ENCODE measurements at regions not wholly inside any gene's neighbourhood (a gene's known extent, or its start where the extent isn't known, plus 50 kb on each side); places are given as distances from the start of the nearest gene placed in this dataset.
A peak's percentile ranks its signal among the peaks of the same experiment; 100 is the strongest.

- DNase-seq, result no peak
- 41% methylated on average over 2 of the region's 2 CpGs for WGBS (ENCODE audit: low lambda C conversion rate)
- CTCF ChIA-PET, result interaction anchor here (1.1 to 2.1 kb wide), 2 partner anchors 20 to 38 kb away, joined by 3 to 10 read pairs; no protein-coding TSS in a partner anchor
- TF ChIP-seq NFIC (IDR thresholded peaks at IDR 0.05; ENCODE audit: borderline replicate concordance), result no peak
- no peak for TF ChIP-seq GABPA (IDR thresholded peaks at IDR 0.05; ENCODE audit: low read depth)
- TF ChIP-seq MEF2A (IDR thresholded peaks at IDR 0.05; ENCODE audit: borderline replicate concordance, low read depth), result no peak
- no peak for TF ChIP-seq NRF1 (IDR thresholded peaks at IDR 0.05; ENCODE audit: low read depth, low read length)
- TF ChIP-seq, protein P1, sequence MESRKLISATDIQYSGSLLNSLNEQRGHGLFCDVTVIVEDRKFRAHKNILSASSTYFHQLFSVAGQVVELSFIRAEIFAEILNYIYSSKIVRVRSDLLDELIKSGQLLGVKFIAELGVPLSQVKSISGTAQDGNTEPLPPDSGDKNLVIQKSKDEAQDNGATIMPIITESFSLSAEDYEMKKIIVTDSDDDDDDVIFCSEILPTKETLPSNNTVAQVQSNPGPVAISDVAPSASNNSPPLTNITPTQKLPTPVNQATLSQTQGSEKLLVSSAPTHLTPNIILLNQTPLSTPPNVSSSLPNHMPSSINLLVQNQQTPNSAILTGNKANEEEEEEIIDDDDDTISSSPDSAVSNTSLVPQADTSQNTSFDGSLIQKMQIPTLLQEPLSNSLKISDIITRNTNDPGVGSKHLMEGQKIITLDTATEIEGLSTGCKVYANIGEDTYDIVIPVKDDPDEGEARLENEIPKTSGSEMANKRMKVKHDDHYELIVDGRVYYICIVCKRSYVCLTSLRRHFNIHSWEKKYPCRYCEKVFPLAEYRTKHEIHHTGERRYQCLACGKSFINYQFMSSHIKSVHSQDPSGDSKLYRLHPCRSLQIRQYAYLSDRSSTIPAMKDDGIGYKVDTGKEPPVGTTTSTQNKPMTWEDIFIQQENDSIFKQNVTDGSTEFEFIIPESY (IDR thresholded peaks at IDR 0.05; ENCODE audit: borderline replicate concordance, low read depth), result no peak
- no peak for TF ChIP-seq ELF1 (IDR thresholded peaks at IDR 0.05)
- no peak for TF ChIP-seq EZH2phosphoT487 (IDR thresholded peaks at IDR 0.05; ENCODE audit: borderline replicate concordance, low read depth)
- no peak for TF ChIP-seq FOSL2 (IDR thresholded peaks at IDR 0.05; ENCODE audit: borderline replicate concordance, low read depth)
- TF ChIP-seq, protein P2, sequence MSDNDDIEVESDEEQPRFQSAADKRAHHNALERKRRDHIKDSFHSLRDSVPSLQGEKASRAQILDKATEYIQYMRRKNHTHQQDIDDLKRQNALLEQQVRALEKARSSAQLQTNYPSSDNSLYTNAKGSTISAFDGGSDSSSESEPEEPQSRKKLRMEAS (IDR thresholded peaks at IDR 0.05; ENCODE audit: low read depth), result no peak
- no peak for TF ChIP-seq SMC3 (IDR thresholded peaks at IDR 0.05; ENCODE audit: low read depth, low read length)
- TF ChIP-seq POLR2AphosphoS5 (IDR thresholded peaks at IDR 0.05; ENCODE audit: low read depth, low read length), result no peak
- no peak for TF ChIP-seq RXRA (IDR thresholded peaks at IDR 0.05; ENCODE audit: borderline replicate concordance, low read depth)
- no peak for TF ChIP-seq RFX5 (IDR thresholded peaks at IDR 0.05; ENCODE audit: low read length)
- no peak for TF ChIP-seq RAD21 (IDR thresholded peaks at IDR 0.05; ENCODE audit: low read length)
- no peaks in the 10 kb centered on the region for H3K36me3 ChIP-seq (replicated peaks in 1 of 2; ENCODE audit: control insufficient read depth in 1 of 2, insufficient read depth in 2 of 2, low read length in 1 of 2)
- H3K4me2 ChIP-seq, result no peak overlapping the region
- H3K79me2 ChIP-seq (ENCODE audit: insufficient read depth), result no peaks in the 10 kb centered on the region
- H3K4me1 ChIP-seq (ENCODE audit: control insufficient read depth in 1 of 2, insufficient read depth in 2 of 2, low read depth in 1 of 2, low read length in 1 of 2), result no peaks in the 10 kb centered on the region
- no peaks in the 10 kb centered on the region for H3K27me3 ChIP-seq (ENCODE audit: insufficient read depth)
- no peak overlapping the region for H3K9ac ChIP-seq
- POLR2A ChIA-PET, result no interaction called here
- no peak overlapping the region for H2AFZ ChIP-seq (ENCODE audit: low read depth)
- H3K27ac ChIP-seq (ENCODE audit: low read depth in 2 of 2, low read length in 1 of 2), result no peak overlapping the region
- H3K9me2 ChIP-seq, result no peaks in the 10 kb centered on the region
- H3F3A ChIP-seq (replicated peaks; ENCODE audit: insufficient read depth), result no peaks in the 10 kb centered on the region
- H3K4me3 ChIP-seq (ENCODE audit: low read depth in 2 of 2, low read length in 1 of 2), result no peak overlapping the region
- H3K9me3 ChIP-seq, result no peaks in the 10 kb centered on the region
- H4K20me1 ChIP-seq (ENCODE audit: insufficient read depth), result no peaks in the 10 kb centered on the region
Measured at GRCh38 chr3:168885028-168885427, 778.5 kb downstream of the MECOM start.

GRCh38 chr3:168884353-168884903, 779.1 kb downstream of the MECOM start:
- DNase-seq, result no peak
- 0% methylated on average over 1 of the region's 1 CpG for WGBS (ENCODE audit: low lambda C conversion rate)
- no peak overlapping the region for H3K9ac ChIP-seq

More at GRCh38 chr3:168884353-168884903, 779.1 kb downstream of the MECOM start:
- CTCF ChIA-PET, result interaction anchor here (0.6 to 2.1 kb wide), 3 partner anchors 19 to 139 kb away, joined by 3 to 10 read pairs (median 3); no protein-coding TSS in a partner anchor
- TF ChIP-seq TCF12 (IDR thresholded peaks at IDR 0.05) (no peak), USF1 (IDR thresholded peaks at IDR 0.05; ENCODE audit: borderline replicate concordance, low read depth) (peak; percentile 72; the same call in 1 of the 2 replicates)
- H3K4me3 ChIP-seq (ENCODE audit: low read depth in 2 of 2, low read length in 1 of 2), result no peak overlapping the region
- H3K79me2 ChIP-seq (ENCODE audit: insufficient read depth), result no peaks in the 10 kb centered on the region
- no peak overlapping the region for H3K4me2 ChIP-seq
- no peaks in the 10 kb centered on the region for H3K4me1 ChIP-seq (ENCODE audit: control insufficient read depth in 1 of 2, insufficient read depth in 2 of 2, low read depth in 1 of 2, low read length in 1 of 2)
- no peak overlapping the region for H2AFZ ChIP-seq (ENCODE audit: low read depth)
- no peaks in the 10 kb centered on the region for H3K9me2 ChIP-seq
- POLR2A ChIA-PET, result no interaction called here
- no peaks in the 10 kb centered on the region for H3K36me3 ChIP-seq (replicated peaks in 1 of 2; ENCODE audit: control insufficient read depth in 1 of 2, insufficient read depth in 2 of 2, low read length in 1 of 2)
- H3F3A ChIP-seq (replicated peaks; ENCODE audit: insufficient read depth), result no peaks in the 10 kb centered on the region
- H4K20me1 ChIP-seq (ENCODE audit: insufficient read depth), result no peaks in the 10 kb centered on the region
- H3K9me3 ChIP-seq, result no peaks in the 10 kb centered on the region
- no peak overlapping the region for H3K27ac ChIP-seq (ENCODE audit: low read depth in 2 of 2, low read length in 1 of 2)
- H3K27me3 ChIP-seq (ENCODE audit: insufficient read depth), result no peaks in the 10 kb centered on the region

Measured in SK-N-SH (cell line).